HCT116 (cell line): ENCODE measurements at regions not wholly inside any gene's neighbourhood (a gene's known extent, or its start where the extent isn't known, plus 50 kb on each side); places are given as distances from the start of the nearest gene placed in this dataset.

ENCODE experiments used
- CEBPB ChIP-seq: IDR thresholded peaks from 2 replicates; pipeline ENCODE4 v1.6.1; 2012; ENCODE audit warnings: low read depth
- EGR1 ChIP-seq: IDR thresholded peaks from 2 replicates; pipeline ENCODE4 v1.6.1; 2012; ENCODE audit warnings: low read depth
- EZH2 ChIP-seq: fragments of 200-600 bp; sonication (generic); IDR thresholded peaks from 2 replicates; pipeline ENCODE4 v1.6.1; 2017; ENCODE audit warnings: antibody characterized with exemption, mixed run types
- EZH2phosphoT487 ChIP-seq: fragments of 200-600 bp; IDR thresholded peaks from 2 replicates; pipeline ENCODE4 v1.6.1; 2018; ENCODE audit warnings: antibody characterized with exemption, borderline replicate concordance
- FOSL1 ChIP-seq: IDR thresholded peaks from 2 replicates; pipeline ENCODE4 v1.6.1; 2012; ENCODE audit warnings: low read depth
- POLR2A ChIP-seq: IDR thresholded peaks from 2 replicates; pipeline ENCODE4 v1.7.0; 2011; ENCODE audit warnings: borderline replicate concordance; ENCODE audit not compliant: insufficient read depth, insufficient read length; ENCODE audit errors: extremely low read depth
- POLR2AphosphoS5 ChIP-seq: IDR thresholded peaks from 2 replicates; pipeline ENCODE4 v1.6.1; 2011; ENCODE audit warnings: mild to moderate bottlenecking, low read depth, low read length, moderate library complexity
- TF ChIP-seq, protein P1 (sequence below), 3 experiments: fragments of 200-600 bp in 1 of 3; sonication (generic) in 1 of 3; IDR thresholded peaks in 2 of 3; conservative IDR thresholded peaks in 1 of 3; 2 replicates each; pipeline ENCODE4 v1.5.1; 2012 to 2017; ENCODE audit warnings: low read depth in 2 of 3, low read length in 2 of 3, antibody characterized with exemption in 1 of 3, borderline replicate concordance in 1 of 3, control low read depth in 1 of 3, mild to moderate bottlenecking in 1 of 3, mixed read lengths in 1 of 3, mixed run types in 1 of 3, moderate library complexity in 1 of 3; ENCODE audit not compliant: insufficient read depth in 1 of 3
- TF ChIP-seq, protein P2 (sequence below): IDR thresholded peaks from 2 replicates; pipeline ENCODE4 v1.6.1; 2012

DNA sequence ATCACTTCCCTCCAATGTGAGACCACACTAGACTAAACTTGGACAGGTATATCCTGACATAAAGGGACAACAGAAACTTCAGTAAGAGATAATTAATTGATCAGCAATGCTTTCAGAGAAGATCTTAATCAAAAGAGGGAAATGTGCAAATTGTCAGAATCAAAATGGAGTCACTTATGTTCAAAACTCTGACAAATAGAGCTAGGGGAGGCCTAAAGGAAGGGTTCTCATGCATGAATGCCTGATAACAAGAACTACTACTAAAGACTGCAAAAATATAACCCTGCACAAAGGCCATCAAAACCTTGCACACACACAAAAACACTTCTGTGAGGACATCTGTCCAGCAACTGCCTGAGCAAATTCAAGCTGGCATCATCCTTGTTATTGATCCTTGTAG, 637.5 kb upstream of the INTU start:
- no peak for TF ChIP-seq POLR2A
- TF ChIP-seq, protein P1, sequence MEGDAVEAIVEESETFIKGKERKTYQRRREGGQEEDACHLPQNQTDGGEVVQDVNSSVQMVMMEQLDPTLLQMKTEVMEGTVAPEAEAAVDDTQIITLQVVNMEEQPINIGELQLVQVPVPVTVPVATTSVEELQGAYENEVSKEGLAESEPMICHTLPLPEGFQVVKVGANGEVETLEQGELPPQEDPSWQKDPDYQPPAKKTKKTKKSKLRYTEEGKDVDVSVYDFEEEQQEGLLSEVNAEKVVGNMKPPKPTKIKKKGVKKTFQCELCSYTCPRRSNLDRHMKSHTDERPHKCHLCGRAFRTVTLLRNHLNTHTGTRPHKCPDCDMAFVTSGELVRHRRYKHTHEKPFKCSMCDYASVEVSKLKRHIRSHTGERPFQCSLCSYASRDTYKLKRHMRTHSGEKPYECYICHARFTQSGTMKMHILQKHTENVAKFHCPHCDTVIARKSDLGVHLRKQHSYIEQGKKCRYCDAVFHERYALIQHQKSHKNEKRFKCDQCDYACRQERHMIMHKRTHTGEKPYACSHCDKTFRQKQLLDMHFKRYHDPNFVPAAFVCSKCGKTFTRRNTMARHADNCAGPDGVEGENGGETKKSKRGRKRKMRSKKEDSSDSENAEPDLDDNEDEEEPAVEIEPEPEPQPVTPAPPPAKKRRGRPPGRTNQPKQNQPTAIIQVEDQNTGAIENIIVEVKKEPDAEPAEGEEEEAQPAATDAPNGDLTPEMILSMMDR (IDR thresholded peaks at IDR 0.05 in 2 of 3, conservative IDR thresholded peaks at IDR 0.05 in 1 of 3; ENCODE audit: borderline replicate concordance in 1 of 3, insufficient read depth in 1 of 3, low read depth in 2 of 3, low read length in 2 of 3), result no peak
- TF ChIP-seq, protein P2, sequence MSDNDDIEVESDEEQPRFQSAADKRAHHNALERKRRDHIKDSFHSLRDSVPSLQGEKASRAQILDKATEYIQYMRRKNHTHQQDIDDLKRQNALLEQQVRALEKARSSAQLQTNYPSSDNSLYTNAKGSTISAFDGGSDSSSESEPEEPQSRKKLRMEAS, result no peak
- no peak for TF ChIP-seq EZH2
- no peak for TF ChIP-seq POLR2AphosphoS5
- TF ChIP-seq EZH2phosphoT487, result no peak
- no peak for TF ChIP-seq CEBPB
- TF ChIP-seq FOSL1, result no peak
- no peak for TF ChIP-seq EGR1
